Lower leg skin (tissue), 4 donors: ENCODE measurements at regions not wholly inside any gene's neighbourhood (a gene's known extent, or its start where the extent isn't known, plus 50 kb on each side); places are given as distances from the start of the nearest gene placed in this dataset.

Experiments
- DNase-seq, 2 donors: peaks; one replicate each; pipeline ENCODE4 v3.0.0-alpha.2; 2019; ENCODE audit warnings: low spot score in 2 of 2
- H3K4me3 ChIP-seq: fragments of 200-600 bp; sonication (generic); 2 replicates; pipeline ENCODE4 v1.5.1; 2017; ENCODE audit warnings: mild to moderate bottlenecking, low read depth; ENCODE audit not compliant: poor library complexity, severe bottlenecking
- POLR2A ChIP-seq, 2 donors: fragments of 450-650 bp; IDR thresholded peaks; one replicate each; pipeline ENCODE4 v1.6.1; 2016 to 2017; ENCODE audit warnings: antibody characterized with exemption in 2 of 2, mild to moderate bottlenecking in 1 of 2, moderate library complexity in 1 of 2
- WGBS, 2 donors: methylation state at CpG; one replicate each; pipeline ENCODE4 v1.1.5; 2018; 5-methylcytosine and 5-hydroxymethylcytosine counted together
- intact Hi-C: fragments of 100-400 bp; cut with DNase I; formaldehyde crosslinking; loops from one replicate; pipeline ENCODE4 v1.15.0; 2023; ENCODE audit warnings: low total_unique reads
- TF ChIP-seq, protein P1 (sequence below), 3 donors: fragments of 450-650 bp; IDR thresholded peaks; one replicate each; pipeline ENCODE4 v1.5.1; 2016; ENCODE audit warnings: antibody characterized with exemption in 3 of 3, mild to moderate bottlenecking in 3 of 3, moderate library complexity in 2 of 3

DNA sequence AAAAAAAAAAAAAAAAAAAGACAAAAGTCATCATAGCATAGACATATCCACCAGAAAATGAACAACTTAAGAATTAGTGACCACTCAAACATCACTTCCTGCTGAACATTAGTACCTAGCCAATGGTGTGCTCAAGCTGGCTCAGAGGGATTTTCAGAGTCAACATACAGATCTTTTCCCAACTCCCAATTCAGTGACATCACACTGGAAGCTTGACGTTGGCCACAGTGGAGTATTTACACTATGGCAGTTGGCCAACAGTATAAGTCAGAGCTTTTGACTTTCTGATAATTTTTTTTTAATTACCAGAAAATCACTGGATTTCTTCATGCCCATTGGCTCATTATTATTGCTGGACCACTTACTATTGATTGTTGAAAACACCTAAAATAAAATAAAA is 383.5 kb downstream of the ARHGEF28 start:
- intact Hi-C loops, result no loop called here
- no peak for DNase-seq
- no peak overlapping the region for H3K4me3 ChIP-seq
- WGBS, 2 donors, result 43 to 45% methylated on average over 1 of the region's 1 CpG
- TF ChIP-seq, protein P1, sequence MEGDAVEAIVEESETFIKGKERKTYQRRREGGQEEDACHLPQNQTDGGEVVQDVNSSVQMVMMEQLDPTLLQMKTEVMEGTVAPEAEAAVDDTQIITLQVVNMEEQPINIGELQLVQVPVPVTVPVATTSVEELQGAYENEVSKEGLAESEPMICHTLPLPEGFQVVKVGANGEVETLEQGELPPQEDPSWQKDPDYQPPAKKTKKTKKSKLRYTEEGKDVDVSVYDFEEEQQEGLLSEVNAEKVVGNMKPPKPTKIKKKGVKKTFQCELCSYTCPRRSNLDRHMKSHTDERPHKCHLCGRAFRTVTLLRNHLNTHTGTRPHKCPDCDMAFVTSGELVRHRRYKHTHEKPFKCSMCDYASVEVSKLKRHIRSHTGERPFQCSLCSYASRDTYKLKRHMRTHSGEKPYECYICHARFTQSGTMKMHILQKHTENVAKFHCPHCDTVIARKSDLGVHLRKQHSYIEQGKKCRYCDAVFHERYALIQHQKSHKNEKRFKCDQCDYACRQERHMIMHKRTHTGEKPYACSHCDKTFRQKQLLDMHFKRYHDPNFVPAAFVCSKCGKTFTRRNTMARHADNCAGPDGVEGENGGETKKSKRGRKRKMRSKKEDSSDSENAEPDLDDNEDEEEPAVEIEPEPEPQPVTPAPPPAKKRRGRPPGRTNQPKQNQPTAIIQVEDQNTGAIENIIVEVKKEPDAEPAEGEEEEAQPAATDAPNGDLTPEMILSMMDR (IDR thresholded peaks at IDR 0.05), result no peak
- TF ChIP-seq POLR2A (IDR thresholded peaks at IDR 0.05), result no peak

DNA sequence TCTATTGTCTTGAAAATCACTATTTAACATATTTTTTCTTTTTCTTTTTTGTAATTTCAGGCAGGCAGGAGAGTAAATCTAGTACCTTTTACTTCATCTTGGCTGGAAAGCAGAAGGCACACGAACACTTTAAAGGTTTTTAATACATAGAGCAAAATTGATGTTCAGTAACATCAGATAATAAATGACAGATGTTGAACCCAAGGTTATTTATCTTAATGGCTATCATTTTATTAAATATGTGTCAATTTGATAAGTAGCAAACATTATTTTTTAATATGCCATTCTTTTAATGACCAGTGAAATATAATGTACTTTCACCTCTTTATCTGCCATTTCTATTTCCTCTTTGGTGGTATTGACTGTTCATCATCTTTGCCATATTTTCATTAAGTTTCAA is 381.2 kb downstream of the ARHGEF28 start:
- H3K4me3 ChIP-seq, result no peak overlapping the region
- WGBS, 2 donors, result 0% methylated on average over 1 of the region's 1 CpG
- intact Hi-C loops, result no loop called here
- no peak for DNase-seq
- TF ChIP-seq, protein P1 (IDR thresholded peaks at IDR 0.05), result no peak
- no peak for TF ChIP-seq POLR2A (IDR thresholded peaks at IDR 0.05)

DNA sequence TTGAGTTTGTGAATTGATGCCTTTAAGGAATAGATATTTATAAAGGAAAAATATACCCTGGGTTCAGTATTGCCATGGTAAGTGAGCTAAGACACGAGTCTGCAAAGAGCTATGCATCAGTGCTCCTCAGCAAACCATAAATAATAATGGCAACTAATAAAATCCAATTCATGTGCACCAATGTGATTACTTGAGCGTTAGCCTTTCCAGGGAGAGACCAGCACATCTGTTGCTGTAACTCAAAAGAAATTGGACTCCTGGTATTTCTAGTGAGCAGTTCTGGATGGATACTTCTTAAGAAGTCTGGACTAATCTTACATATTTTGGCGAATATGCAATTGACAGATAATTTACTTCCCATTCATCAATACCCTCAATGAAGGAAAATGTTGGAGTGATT is 373.3 kb downstream of the ARHGEF28 start:
- H3K4me3 ChIP-seq, result no peak overlapping the region
- intact Hi-C loops, result no loop called here
- no peak for TF ChIP-seq POLR2A (IDR thresholded peaks at IDR 0.05)
- TF ChIP-seq, protein P1 (IDR thresholded peaks at IDR 0.05), result no peak
- 53 to 58% methylated on average over 3 of the region's 3 CpGs for WGBS, 2 donors
- DNase-seq, result no peak

DNA sequence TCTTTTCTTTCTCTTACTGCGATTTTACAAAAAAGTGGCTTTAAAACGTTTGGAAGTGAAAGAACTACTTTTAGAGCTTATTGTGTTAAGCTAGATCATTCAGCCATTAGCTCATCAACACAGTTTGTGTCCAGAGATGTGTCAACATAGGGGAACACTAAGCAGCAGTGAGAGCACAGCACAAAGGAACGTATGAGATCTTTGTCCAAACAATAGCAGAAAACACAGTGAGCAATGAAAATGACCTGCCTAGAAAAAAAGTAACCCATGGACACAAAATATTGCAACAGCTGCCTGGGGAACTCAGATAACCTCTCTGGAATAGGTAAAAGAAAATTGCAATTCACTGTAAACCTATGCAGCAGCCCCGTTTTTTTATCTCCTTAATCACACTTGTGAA is 372.5 kb downstream of the ARHGEF28 start:
- 47 to 54% methylated on average over 4 of the region's 4 CpGs for WGBS, 2 donors
- intact Hi-C loops, result no loop called here
- H3K4me3 ChIP-seq, result no peak overlapping the region
- TF ChIP-seq, protein P1 (IDR thresholded peaks at IDR 0.05), result no peak
- TF ChIP-seq POLR2A (IDR thresholded peaks at IDR 0.05), result no peak
- no peak for DNase-seq

DNA sequence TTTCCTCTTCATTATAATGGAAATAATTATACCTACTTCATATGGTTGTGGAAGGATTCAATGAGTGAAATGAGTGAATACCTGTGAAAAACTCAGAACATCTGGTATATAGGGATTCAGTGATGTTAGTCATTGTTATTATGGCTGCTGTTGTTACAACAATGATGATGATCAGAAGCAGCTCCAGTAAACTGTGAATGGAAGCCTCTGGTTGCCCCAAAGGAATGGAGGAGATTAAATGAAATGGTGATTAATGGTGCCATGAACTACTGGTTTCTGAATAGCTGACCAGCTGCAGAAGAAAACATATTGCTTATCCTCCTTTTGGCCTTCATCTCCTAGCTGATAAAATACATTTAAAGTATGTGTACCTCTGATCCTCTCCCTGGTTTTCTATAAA is 372.0 kb downstream of the ARHGEF28 start:
- no peak for DNase-seq
- H3K4me3 ChIP-seq, result no peak overlapping the region
- intact Hi-C loops, result no loop called here
- TF ChIP-seq POLR2A (IDR thresholded peaks at IDR 0.05), result no peak
- TF ChIP-seq, protein P1 (IDR thresholded peaks at IDR 0.05), result no peak

DNA sequence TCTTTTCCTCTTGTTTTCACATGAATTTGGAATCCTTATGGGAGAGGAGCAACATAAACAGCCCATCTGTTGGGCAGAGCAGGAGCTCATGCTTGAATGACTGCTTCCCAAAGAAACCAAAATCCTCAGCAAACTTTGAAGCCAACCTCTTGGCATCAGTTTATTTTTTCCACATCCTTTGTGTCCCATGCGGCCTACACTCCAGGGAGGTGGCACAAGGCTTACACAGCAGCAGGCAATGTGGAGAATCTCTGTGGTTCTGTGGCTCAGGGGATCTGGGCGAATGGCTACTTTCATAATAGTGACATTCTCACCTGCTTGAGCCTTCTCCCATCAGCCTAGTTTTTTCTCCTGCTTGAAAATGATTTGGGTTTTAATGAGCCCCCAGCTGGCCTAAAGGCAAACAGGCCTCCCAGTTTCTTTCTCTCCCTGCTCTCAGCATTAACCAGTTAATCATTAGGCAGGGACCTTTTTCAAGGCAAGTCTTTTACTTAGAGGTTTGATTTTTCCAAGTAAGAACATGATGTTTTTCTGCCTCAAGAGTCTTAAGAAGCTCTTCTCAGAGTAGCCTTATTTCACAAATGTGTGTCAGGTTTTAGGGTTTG is 370.3 kb downstream of the ARHGEF28 start:
- intact Hi-C loops, result no loop called here
- DNase-seq, result no peak
- WGBS, 2 donors, result 53 to 57% methylated on average over 2 of the region's 2 CpGs

More for the DNA sequence above, 370.3 kb downstream of the ARHGEF28 start:
- TF ChIP-seq POLR2A (IDR thresholded peaks at IDR 0.05), result no peak
- TF ChIP-seq, protein P1 (IDR thresholded peaks at IDR 0.05), result no peak
- no peak overlapping the region for H3K4me3 ChIP-seq
